Endothelial cell of umbilical vein (primary cell): ENCODE measurements at regions not wholly inside any gene's neighbourhood (a gene's known extent, or its start where the extent isn't known, plus 50 kb on each side); places are given as distances from the start of the nearest gene placed in this dataset.

ENCODE experiments used
- BruUV-seq: library from RNA; stranded (reverse); fragments of 400-500 nt; replicated peaks from 2 replicates; lab custom pipeline; 2021; lab: Mats Ljungman, UMichigan
- CTCF ChIA-PET: fragments of 300-600, 350-600 bp; sonication (Branson Sonifier 250); formaldehyde crosslinking; loops from one replicate; lab custom pipeline; 2021; ENCODE audit warnings: antibody characterized with exemption, inconsistent platforms; lab: Charles Lee
- POLR2A ChIA-PET: fragments of 300-600, 350-600 bp; sonication (Branson Sonifier 250); formaldehyde crosslinking; loops from one replicate; lab custom pipeline; 2021; ENCODE audit warnings: antibody characterized with exemption, inconsistent platforms; lab: Charles Lee
- DNase-seq: peaks from one replicate; pipeline ENCODE4 v3.0.0-alpha.2; 2011; ENCODE audit warnings: low read depth, low spot score
- FAIRE-seq: peaks from 2 replicates; lab custom pipeline; 2011; peaks lifted over from hg19 to GRCh38; lab: Jason Lieb, UNC
- H2AFZ ChIP-seq: 2 replicates; pipeline ENCODE4 v1.6.0; 2012; ENCODE audit warnings: low read depth, low read length, control low read depth, inconsistent platforms
- H3K27ac ChIP-seq: 2 replicates; pipeline ENCODE4 v1.5.1; 2011; ENCODE audit warnings: low read depth, mild to moderate bottlenecking, control low read depth, low read length, moderate library complexity; ENCODE audit not compliant: insufficient read depth
- H3K27me3 ChIP-seq, 2 experiments: 2 replicates each; pipeline versions ENCODE4 v1.6.0 to v1.6.1; 2011; ENCODE audit warnings: low read length in 2 of 2, mixed read lengths in 1 of 2; ENCODE audit not compliant: control insufficient read depth in 2 of 2, insufficient read depth in 2 of 2
- H3K36me3 ChIP-seq, 2 experiments: 2 replicates in 1 of 2; 3 replicates in 1 of 2; pipeline ENCODE4 v1.5.1; 2011; ENCODE audit warnings: low read length in 2 of 2, mild to moderate bottlenecking in 1 of 2, moderate library complexity in 1 of 2; ENCODE audit not compliant: control insufficient read depth in 2 of 2, insufficient read depth in 2 of 2; ENCODE audit errors: extremely low read depth in 1 of 2
- H3K4me1 ChIP-seq: 3 replicates; pipeline ENCODE4 v1.5.1; 2011; ENCODE audit warnings: mild to moderate bottlenecking, low read length; ENCODE audit not compliant: control insufficient read depth, insufficient read depth; ENCODE audit errors: extremely low read depth
- H3K4me2 ChIP-seq: 2 replicates; pipeline ENCODE4 v1.6.1; 2011; ENCODE audit warnings: low read length, control low read depth, mixed read lengths; ENCODE audit not compliant: insufficient read depth
- H3K4me3 ChIP-seq, 3 experiments: fragments of 200-600 bp in 1 of 3; sonication (generic), shearing (Covaris generic) in 1 of 3; replicated peaks in 1 of 3; 2 replicates each; pipeline ENCODE4 v1.5.1; 2011 to 2016; ENCODE audit warnings: control low read depth in 3 of 3, low read length in 3 of 3, mild to moderate bottlenecking in 2 of 3, inconsistent platforms in 1 of 3, low read depth in 1 of 3, moderate library complexity in 1 of 3; ENCODE audit not compliant: insufficient read depth in 1 of 3
- H3K79me2 ChIP-seq: 2 replicates; pipeline ENCODE4 v1.6.0; 2012; ENCODE audit warnings: low read length, inconsistent platforms; ENCODE audit not compliant: control insufficient read depth, insufficient read depth
- H3K9ac ChIP-seq: replicated peaks from 2 replicates; pipeline ENCODE3; 2011; ENCODE audit warnings: low read length, control low read depth; ENCODE audit not compliant: insufficient read depth; ENCODE audit errors: extremely low read depth
- H3K9me1 ChIP-seq: replicated peaks from 3 replicates; pipeline ENCODE4 v1.6.0; 2011; ENCODE audit warnings: mild to moderate bottlenecking, low read length; ENCODE audit not compliant: control insufficient read depth, insufficient read depth; ENCODE audit errors: extremely low read depth
- H3K9me3 ChIP-seq: replicated peaks from 2 replicates; pipeline ENCODE4 v1.5.1; 2012; ENCODE audit warnings: low read length, inconsistent platforms; ENCODE audit not compliant: control insufficient read depth, insufficient read depth
- H4K20me1 ChIP-seq: replicated peaks from 2 replicates; pipeline ENCODE3; 2011; ENCODE audit warnings: mild to moderate bottlenecking, low read length; ENCODE audit not compliant: control insufficient read depth, insufficient read depth; ENCODE audit errors: extremely low read depth
- EZH2 ChIP-seq: IDR thresholded peaks from 2 replicates; pipeline ENCODE4 v1.6.1; 2012; ENCODE audit warnings: borderline replicate concordance, low read depth, mild to moderate bottlenecking, moderate library complexity, low read length, inconsistent platforms; ENCODE audit not compliant: severe bottlenecking
- JUN ChIP-seq: IDR thresholded peaks from 2 replicates; pipeline ENCODE4 v1.6.1; 2011; ENCODE audit warnings: borderline replicate concordance, low read depth; ENCODE audit not compliant: insufficient read length, insufficient read depth
- MYC ChIP-seq: IDR thresholded peaks from one replicate; pipeline ENCODE4 v1.6.1; 2011; ENCODE audit warnings: mild to moderate bottlenecking, low read depth, low read length
- POLR2A ChIP-seq: IDR thresholded peaks from 2 replicates; pipeline ENCODE4 v1.6.1; 2012; ENCODE audit warnings: low read depth, mild to moderate bottlenecking, control low read depth, low read length
- dilution Hi-C: fragments of 300-500 bp; cut with MboI; formaldehyde crosslinking; loops from one replicate; pipeline ENCODE4 v1.15.0; 2019; ENCODE audit warnings: low sequenced_read_pairs; ENCODE audit not compliant: extremely low pct_ligation_motif_present
- intact Hi-C: fragments of 100-400 bp; cut with micrococcal nuclease; formaldehyde crosslinking; loops from one replicate; pipeline ENCODE4 v1.10.0; 2022
- TF ChIP-seq, protein P1 (sequence below), 2 donors: IDR thresholded peaks; 1 replicate in 1 of 2; 2 replicates in 1 of 2; pipeline ENCODE4 v1.5.1; 2011; ENCODE audit warnings: low read length in 2 of 2, mild to moderate bottlenecking in 2 of 2, moderate library complexity in 2 of 2, control low read depth in 1 of 2, inconsistent platforms in 1 of 2, low read depth in 1 of 2; ENCODE audit not compliant: insufficient read depth in 1 of 2; ENCODE audit errors: extremely low read depth in 1 of 2
- TF ChIP-seq, protein P2 (sequence below): IDR thresholded peaks from 2 replicates; pipeline ENCODE4 v1.6.1; 2011; ENCODE audit not compliant: insufficient read depth, insufficient read length

DNA sequence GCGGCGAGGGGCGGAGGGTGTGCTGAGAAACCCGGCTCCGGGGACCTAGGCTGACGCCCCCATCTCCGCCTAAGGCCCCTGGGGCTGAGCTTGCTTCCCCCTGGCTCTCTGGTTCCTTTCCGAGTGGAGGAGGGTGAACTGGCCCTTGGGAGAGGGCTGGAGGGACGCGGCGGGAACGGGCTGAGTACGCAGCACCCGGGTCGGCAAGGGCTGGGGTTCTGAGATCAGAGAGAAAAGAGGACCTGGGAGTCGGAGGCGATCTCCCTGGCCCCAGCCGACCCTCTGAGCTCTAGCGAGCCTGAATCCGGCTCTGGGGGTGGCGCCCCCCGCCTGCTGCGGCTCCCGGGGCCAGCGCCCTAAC is 270.8 kb downstream of the FOXD2 start:
- DNase-seq (no peak), FAIRE-seq (no peak)
- no peak for TF ChIP-seq POLR2A
- no peaks in the 10 kb centered on the region for H4K20me1 ChIP-seq
- H3K4me1 ChIP-seq, result peaks cover 7% of the 10 kb centered on the region
- dilution Hi-C loops, result no loop called here
- H3K36me3 ChIP-seq, result no peaks in the 10 kb centered on the region
- no peak overlapping the region for H3K4me2 ChIP-seq
- intact Hi-C loops, result no loop called here
- CTCF ChIA-PET, result interaction anchor here (0.9 to 12.6 kb wide), 6 partner anchors 10 to 274 kb away, joined by 3 to 416 read pairs (median 57); partner anchors contain the start of gene FOXD2
- no peak overlapping the region for H3K27ac ChIP-seq
- no peaks in the 10 kb centered on the region for H3K9me1 ChIP-seq
- no peaks in the 10 kb centered on the region for H3K9me3 ChIP-seq
- H3K79me2 ChIP-seq, result no peaks in the 10 kb centered on the region
- peaks cover 47 to 65% of the 10 kb centered on the region in 2 experiments for H3K27me3 ChIP-seq
- no TSS peak for BruUV-seq
- no peak overlapping the region for H3K9ac ChIP-seq
- POLR2A ChIA-PET, result no interaction called here
- no peak overlapping the region for H2AFZ ChIP-seq
- H3K4me3 ChIP-seq, result no peak overlapping the region

DNA sequence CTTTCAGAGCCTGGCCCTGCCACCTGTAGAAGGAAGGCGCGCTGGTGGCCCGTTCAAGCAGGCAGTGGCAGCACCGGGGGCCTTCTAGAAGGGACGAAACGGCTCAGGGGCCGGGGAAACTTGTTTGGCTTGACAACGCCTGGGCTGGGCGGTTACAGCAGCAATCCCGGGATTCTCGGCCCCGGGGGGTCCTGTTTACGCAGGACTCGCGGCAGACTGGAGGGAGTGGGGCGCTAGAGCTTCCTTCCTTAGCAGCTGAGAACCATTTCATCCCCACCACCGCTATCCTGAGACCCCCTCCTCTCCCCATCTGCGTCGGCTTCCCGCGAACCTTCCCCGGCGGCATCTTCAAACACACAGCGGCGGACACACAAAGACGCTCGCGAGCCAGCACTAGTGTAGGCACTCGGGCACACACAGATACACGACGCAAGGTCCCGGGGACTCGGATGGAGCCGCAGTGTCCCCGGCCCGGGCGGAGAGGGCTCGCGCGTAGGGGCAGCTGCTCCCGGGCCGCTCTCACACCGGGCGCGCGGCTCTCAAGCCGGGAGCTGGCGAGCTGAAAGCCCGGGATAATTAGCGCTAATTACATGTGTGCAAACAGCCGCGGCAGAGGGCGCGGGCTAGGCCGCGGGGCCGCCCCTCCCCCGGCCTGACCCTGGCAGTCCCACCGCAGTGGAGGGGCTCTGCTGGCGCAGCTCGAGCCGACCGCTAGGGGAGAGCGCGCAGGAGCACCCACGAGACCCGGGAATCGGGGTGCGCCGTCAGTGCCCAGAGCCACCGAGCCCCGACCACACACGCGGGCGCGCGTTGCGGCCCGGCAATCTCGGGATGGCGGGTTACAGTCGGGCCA is 271.4 kb downstream of the FOXD2 start:
- Histone ChIP-seq H3K4me2 (peak overlapping the region; percentile 26), H3K9me1 (no peaks in the 10 kb centered on the region), H3K27me3 (peaks cover 50 to 65% of the 10 kb centered on the region in 2 experiments), H3K79me2 (no peaks in the 10 kb centered on the region), H3K9ac (no peak overlapping the region), H3K9me3 (no peaks in the 10 kb centered on the region), H3K4me3 (peak overlapping the region in 1 of 3 experiments; percentile 6), H4K20me1 (no peaks in the 10 kb centered on the region), H3K36me3 (no peaks in the 10 kb centered on the region), H2AFZ (peak overlapping the region; percentile 44), H3K4me1 (peaks cover 7% of the 10 kb centered on the region), H3K27ac (no peak overlapping the region)
- ChIA-PET CTCF (interaction anchor here (0.7 to 12.6 kb wide), 17 partner anchors 11 to 529 kb away, joined by 3 to 416 read pairs (median 7); partner anchors contain the start of gene FOXD2), POLR2A (no interaction called here)
- BruUV-seq, result no TSS peak
- intact Hi-C loops (no loop called here), dilution Hi-C loops (no loop called here)
- TF ChIP-seq JUN (no peak), MYC (no peak), EZH2 (peak; percentile 99)
- TF ChIP-seq, protein P1, sequence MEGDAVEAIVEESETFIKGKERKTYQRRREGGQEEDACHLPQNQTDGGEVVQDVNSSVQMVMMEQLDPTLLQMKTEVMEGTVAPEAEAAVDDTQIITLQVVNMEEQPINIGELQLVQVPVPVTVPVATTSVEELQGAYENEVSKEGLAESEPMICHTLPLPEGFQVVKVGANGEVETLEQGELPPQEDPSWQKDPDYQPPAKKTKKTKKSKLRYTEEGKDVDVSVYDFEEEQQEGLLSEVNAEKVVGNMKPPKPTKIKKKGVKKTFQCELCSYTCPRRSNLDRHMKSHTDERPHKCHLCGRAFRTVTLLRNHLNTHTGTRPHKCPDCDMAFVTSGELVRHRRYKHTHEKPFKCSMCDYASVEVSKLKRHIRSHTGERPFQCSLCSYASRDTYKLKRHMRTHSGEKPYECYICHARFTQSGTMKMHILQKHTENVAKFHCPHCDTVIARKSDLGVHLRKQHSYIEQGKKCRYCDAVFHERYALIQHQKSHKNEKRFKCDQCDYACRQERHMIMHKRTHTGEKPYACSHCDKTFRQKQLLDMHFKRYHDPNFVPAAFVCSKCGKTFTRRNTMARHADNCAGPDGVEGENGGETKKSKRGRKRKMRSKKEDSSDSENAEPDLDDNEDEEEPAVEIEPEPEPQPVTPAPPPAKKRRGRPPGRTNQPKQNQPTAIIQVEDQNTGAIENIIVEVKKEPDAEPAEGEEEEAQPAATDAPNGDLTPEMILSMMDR (IDR thresholded peaks at IDR 0.05; ENCODE audit: extremely low read depth in 1 of 2, insufficient read depth in 1 of 2, low read depth in 1 of 2, low read length in 2 of 2), result peak; percentile 29 to 55
- TF ChIP-seq, protein P2, sequence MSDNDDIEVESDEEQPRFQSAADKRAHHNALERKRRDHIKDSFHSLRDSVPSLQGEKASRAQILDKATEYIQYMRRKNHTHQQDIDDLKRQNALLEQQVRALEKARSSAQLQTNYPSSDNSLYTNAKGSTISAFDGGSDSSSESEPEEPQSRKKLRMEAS, result no peak
- DNase-seq (no peak), FAIRE-seq (no peak)
